ENCODE measurements at regions not wholly inside any gene's neighbourhood (a gene's known extent, or its start where the extent isn't known, plus 50 kb on each side); places are given as distances from the start of the nearest gene placed in this dataset.

DNA sequence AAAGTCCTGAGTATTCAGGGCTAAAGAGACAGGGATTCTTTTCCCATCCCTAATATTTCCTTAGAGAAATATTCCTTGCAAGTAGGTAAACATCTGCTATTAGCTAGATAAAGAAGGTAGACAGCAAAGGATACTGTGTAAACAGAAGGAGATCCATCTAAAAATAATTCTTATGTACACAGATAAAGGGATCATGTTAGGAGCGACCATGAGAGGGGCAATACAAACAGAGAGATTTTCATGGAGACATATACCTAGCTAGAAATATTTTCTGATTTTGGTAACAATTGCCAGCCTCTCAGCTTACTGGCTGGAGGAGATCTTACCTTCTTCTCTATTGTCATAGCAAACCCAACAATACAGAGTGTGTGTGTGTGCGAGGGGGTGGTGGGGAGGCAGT lies 184.6 kb upstream of the DMAC1 start:
- no peak for DNase-seq (ENCODE audit: low read depth)

DNA sequence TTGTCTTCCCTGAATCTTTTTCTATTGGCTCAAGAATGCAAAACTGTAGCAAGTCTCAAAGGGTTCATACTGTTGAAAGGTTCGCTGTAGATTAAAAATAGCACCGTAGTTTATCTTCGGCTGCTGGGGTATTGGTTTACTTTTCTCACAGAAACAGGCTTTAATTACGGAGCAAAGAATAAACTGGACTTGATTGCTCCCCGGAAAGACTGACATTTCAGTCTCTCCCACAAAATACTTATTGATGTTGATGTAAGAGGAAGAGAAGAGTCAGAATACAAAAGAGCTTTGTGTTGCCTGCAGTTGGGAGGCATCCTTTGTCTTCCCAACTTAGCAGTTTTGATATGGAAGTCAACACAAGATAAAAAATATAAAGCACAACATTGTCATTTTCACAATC lies 183.9 kb upstream of the DMAC1 start:
- no peak for DNase-seq (ENCODE audit: low read depth)

DNA sequence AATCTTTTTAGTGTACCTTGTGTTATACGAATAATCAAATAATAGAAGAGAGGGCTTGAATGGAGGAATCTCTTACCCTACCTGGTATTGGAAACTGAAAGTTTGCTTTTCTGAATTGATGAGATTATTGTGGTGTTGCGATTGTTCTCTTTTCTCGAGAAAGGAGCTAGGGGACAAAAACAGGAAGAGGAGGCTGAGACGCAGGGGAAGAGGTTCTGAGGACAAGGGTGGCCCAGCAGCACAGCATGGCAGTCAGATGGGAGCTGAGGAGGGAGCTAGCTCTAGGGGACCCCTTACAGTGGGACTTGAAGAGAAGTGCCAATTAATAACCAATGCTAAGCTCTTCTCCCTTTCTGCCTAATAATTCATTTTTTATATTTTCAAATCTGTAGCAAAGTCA lies 183.3 kb upstream of the DMAC1 start:
- DNase-seq (ENCODE audit: low read depth): no peak

DNA sequence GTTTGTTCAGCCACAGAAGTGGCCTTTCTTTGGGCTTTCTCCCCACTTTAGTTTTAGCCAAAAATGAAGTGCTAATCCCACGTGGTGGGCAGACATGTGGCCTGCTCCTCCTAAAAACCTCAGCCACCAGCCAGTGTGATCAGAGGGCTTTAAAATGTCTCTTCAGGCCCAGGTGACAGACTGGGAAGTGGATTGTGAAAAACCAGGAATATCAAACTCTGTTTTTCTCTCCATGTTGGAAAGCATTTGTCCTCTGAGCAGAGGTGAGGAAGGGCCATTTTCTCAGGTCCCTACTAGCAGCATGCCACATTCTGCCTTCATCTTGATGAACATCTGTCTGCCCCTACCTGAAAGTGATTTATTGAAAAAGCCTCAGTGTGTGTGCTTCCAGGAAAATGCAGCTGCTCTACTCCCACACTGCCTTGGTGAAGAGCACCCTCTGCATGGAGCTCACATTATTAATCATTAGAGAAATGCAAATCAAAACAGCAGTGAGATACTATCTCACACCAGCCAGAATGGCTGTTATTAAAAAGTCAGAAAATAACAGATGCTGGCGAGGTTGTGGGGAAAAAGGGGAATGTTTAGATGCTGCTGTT lies 181.2 kb upstream of the DMAC1 start:
- DNase-seq (ENCODE audit: low read depth): no peak

DNA sequence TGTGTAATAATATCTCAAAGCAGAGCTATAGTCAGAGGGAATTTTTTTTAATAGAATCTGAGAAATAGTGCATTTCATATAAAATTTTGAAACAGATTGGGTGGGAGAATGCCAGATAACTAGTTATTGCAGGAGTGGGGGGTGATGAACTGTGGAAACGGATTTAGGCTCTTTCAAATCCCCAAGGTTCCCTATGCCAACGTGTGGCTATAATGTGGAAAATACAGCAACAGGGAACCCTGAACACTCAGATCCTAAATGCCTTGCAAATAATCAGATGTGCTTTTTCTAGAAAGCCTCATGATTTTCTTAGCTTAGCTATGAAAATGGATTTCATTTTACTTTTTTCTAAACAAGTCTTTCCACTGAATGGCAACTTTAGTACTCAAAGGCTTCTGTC lies 180.5 kb upstream of the DMAC1 start:
- no peak for DNase-seq (ENCODE audit: low read depth)

DNA sequence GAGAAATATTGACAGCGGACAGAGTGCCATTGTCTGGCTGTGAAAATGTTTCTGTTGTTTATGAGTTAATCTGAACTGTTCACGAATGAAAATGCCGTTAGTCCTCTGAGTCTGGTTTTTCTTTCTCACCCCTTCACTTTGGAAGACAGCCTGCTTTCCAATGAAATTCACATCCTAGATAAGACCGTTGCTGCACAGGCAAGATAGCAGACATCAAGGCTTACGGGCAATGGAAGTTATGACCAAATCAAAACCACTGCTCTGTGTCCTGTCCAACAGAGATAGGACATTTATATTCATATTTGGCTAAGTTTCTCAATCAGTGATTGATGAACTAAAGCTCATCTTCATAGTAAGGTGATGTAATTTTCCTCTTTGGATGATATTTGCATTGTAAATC lies 180.0 kb upstream of the DMAC1 start:
- DNase-seq (ENCODE audit: low read depth): no peak

DNA sequence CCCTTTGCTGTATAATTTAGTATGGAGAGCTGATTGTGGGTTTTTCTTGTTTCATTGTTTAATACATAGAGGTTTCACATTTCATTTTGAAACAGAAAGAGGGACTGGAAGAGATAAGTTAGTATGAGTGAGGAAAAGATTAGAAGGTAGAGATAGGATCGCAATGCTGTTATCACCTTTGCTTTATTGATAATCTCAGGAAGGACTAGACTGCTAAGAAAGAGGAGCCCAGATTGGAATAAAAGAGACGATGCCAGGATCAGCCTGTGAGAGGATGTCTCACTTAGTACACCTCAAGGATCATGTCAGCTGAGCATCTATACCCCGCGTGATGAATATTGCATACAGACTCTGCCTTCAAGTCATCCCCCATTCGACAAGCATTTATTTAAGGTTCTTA lies 178.0 kb upstream of the DMAC1 start:
- DNase-seq (ENCODE audit: low read depth): no peak

DNA sequence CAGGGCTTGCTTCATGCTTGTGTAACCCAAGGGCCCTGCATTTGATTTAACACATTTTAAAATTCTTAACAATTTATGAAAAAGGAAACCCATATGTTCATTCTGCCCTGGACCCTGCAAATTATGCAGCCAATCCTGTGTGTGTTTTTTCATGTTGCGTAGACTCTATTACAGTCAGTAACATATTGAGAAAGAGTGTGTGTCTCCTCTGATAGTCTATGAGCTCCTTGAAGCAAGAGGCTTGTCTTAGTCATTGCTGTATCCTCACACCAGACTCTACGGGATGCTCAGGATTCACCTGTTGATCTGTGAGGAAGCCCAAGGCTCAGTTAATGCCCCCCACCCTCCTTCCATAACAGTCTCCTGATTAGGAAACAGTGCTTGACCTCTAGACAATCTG lies 177.3 kb upstream of the DMAC1 start:
- no peak for DNase-seq (ENCODE audit: low read depth)

DNA sequence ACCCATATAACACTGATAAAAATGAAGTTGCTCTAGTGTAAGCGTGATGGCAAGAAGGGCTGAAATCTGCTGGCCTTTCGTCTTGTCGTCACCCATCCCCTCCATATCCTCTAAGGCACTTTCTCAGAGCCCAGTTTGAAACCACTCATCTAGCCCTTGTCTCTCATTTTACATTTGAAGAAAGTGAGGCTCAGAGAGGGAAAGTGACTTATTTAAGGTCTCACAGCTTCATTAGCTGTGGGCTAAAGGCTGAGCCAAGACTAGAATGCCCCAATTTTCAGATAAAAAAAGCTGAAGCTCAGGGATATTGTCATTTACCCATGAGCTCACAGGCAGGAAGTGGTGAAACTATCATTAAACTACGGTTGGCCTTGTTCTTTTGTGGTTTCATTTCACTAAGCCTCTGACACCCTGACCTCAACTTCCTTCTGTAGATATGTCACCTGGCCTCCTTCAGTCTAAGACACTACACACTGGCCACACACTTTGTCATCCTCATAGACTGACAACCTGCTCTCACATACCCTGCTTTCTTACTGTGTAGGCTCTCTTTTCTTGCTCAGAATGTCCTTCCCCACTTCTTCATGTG lies 176.7 kb upstream of the DMAC1 start:
- no peak for DNase-seq (ENCODE audit: low read depth)

DNA sequence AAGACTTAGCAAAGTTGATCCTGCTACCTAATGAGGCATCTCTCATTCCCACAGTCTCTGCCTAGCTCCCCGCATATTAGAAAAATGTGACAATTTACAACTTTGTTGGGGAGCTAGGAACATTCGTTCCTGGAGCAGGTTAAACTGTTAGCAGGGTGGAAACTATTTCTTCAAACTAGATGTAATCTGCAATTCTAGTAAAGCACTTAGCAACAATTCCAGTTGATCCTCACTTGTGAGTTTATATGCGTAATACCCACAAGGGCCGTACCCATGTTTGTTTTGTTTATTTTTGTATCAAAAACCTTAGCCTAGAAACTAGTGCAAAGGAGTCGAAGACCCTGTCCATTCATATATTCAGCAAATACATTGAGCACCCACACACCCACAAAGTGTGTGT lies 175.8 kb upstream of the DMAC1 start:
- no peak for DNase-seq (ENCODE audit: low read depth)

DNA sequence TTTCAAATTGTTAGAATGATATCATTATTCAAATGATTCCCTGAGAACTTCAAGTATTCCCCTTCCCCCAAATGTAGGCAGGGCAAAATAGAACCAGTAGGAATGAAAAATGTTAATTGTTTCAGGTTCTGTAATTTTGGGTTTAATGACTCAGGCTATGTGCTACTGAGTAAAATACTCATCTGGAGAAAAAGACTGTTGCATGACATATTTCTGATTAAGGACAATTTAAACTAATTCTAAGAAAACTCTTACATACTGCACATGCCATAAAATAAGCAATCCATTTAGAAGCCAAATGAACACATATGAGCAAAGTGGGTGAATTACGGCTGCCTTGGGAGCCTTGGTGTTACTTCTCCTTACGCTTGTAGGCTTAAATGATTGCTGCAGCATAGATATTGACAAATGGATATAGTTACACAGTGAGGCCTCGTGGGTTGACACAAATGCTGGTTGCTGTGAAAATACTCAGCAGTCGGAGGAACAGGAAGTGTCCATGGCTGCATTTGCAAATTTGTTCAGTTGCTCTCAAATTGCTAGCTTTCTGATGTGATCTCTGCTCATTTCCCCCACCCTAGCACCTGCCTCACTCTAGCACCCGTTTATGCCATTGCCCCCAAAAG lies 174.9 kb upstream of the DMAC1 start:
- no peak for DNase-seq (ENCODE audit: low read depth)

DNA sequence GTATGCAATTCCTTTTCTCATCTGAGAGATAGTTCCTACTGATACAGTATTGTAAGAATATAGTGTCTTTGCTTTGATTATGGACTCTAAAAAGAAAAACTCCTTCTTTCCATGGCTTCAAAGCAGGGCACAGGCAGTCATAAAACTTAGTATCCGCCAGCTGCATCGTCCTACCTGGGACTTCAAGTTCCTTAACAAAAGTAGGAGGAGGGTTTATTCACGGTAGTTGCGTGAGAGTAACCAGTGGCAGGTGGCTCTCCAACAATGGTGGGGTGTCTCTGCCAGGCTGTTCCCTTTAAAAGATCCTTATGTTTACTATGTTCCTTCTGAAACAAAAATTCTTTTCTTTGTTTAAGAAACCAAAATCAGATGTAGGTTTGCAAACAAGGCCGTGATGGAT lies 173.5 kb upstream of the DMAC1 start:
- DNase-seq (ENCODE audit: low read depth): no peak

DNA sequence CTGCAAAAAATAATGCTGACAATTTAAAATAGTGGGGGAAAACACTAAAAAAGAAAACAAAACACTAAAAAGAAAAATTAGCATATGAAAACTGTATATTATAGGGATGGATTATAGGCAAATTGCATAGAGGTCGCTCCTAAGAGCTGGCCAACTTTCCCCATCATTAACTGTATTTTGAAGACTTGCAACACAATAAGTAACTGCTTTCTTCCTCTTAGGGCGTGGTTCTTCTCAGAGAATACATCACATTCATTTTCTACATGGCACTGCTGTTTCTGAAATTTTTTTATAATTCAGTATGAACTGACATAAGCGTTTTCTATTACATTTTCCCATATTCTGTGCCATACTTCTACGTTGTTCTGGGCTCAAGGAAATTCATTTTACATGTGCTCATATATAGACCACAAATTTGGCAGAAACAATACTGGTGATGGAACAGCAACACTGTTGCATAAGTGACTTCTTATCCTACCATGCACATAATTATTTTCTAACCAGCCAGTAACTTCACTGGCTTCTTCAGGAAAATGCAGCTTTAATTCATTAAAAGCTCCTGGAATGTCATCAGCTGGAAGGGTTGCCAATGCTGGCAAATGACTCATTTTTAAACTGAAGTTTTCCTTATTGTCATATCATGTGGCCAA lies 171.2 kb upstream of the DMAC1 start:
- no peak for DNase-seq (ENCODE audit: low read depth)

DNA sequence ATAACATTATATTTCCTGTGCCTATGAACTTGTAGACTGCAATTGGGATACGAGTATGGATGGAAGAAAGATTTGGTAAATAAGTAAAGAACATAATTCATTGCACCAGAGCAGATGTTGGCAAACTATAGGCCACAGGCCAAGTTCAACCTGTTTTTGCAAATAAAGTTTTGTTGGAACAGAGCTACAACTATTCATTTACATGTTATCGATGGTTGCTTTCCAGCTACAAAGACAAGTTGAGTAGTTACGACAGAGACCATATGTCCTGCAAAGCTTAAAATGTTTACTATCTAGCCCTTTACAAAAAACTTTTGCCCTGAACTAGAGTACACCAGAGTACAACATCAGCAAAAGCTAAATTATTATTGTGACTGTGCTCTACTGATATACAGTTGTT lies 169.1 kb upstream of the DMAC1 start:
- no peak for DNase-seq (ENCODE audit: low read depth)

DNA sequence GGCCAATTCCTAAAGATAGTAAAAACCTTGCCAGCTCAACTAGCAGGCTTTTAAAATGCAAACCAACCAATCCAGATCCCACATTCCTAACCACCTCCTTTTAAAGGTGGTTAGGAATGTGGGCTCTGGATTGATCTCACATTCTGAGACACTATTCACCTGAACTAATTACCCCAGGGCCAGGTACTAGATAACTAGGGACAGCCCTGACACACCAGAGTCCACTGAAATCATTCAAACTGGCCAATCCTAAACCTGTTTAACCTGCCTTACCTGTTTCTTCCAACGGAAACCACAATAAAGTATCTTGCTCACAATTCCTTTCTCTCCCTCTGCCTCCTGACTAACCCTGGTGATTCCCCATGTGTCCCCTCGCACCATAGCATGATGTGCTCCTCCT lies 168.3 kb upstream of the DMAC1 start:
- DNase-seq (ENCODE audit: low read depth): no peak

DNA sequence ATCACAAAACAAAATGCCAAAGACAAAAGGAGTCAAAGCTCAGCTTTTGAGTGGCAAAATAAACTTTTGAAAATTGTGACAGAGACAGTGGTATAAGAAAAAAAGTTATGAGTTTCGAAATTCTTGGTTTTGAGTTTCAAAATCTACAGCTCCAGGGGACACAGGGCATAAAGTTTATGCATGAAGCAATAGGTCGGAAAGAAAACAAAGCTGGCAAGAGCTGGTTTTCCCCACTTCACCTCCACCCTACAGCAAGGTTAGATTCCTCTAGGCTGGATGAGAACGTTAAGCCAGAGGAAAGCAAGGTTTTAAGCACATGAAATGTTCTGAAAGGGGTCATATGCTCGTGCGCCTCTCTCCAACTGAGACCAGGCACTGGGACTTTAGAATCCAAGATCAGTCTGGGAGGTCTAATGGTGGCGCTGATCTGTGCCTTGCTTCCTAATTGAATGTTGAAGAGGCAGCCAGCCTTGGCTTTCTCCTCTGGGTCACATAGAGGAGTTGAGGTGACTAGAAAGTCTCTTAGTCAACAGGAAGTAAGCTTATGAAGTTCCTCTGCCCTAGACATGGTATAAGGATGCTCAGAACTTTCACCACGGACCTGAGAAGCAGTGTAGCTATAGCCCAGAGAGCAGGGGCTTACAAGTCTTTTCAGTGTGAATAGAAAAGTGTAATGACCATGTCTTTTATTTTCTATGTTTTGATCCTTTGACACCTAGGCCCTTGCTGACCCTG lies 167.7 kb upstream of the DMAC1 start:
- DNase-seq (ENCODE audit: low read depth): no peak

DNA sequence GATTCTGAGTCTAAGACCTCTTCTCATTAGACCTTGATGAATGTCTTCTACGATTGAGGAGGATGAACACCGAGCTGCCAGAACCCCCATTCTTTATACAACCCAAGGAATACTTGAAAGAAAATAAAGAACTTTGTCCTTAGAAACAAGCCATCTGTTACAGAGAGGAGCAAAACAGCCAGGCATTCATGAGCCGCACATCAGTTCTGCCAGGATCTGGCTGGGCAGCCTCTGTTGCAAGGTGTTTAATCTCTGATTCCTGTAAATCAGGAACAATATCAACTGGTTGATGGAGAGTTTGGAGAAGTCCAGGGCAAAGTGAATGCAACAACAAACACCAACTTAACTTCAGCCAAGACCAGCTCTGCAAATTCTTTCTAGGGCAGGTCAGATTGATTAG lies 165.5 kb upstream of the DMAC1 start:
- DNase-seq (ENCODE audit: low read depth): no peak

DNA sequence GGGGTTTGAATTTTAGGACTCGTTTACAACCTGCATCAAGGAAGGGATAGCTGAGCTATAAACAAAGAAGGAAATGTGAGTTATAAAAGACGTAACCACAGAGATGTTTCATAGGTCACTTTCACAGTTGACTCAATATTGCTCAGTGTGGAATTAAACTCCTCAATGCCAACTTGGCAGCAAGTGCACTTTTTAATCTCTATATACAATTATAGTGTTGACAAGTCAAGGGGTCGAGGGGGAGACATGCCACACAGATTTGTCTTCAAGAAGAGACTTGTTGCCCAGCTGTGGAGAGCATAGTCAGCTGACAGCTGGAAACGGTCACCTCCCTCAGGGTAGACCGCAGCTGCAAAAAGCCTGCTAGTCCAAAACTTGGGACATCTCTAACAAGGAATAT lies 163.4 kb upstream of the DMAC1 start:
- no peak for DNase-seq (ENCODE audit: low read depth)

DNA sequence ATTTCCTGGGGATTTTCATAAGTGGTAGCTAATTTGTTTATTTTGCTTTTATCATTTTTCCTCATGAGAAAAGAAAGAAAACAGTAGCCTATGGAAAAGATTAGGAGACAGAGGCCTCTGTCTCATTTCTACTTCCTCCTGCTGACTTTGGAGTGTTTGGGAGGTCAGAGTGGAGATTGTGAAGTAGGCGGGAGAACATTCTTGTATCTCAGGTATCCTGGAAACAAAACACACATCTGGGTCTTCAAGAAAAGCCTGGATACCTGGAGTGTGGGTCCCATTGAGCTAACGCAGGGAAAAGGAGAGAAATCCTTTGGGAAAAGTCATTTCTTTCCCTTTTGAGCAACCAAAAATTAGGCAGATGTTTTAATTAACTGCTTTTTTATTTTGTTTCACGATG lies 161.5 kb upstream of the DMAC1 start:
- DNase-seq (ENCODE audit: low read depth): no peak

DNA sequence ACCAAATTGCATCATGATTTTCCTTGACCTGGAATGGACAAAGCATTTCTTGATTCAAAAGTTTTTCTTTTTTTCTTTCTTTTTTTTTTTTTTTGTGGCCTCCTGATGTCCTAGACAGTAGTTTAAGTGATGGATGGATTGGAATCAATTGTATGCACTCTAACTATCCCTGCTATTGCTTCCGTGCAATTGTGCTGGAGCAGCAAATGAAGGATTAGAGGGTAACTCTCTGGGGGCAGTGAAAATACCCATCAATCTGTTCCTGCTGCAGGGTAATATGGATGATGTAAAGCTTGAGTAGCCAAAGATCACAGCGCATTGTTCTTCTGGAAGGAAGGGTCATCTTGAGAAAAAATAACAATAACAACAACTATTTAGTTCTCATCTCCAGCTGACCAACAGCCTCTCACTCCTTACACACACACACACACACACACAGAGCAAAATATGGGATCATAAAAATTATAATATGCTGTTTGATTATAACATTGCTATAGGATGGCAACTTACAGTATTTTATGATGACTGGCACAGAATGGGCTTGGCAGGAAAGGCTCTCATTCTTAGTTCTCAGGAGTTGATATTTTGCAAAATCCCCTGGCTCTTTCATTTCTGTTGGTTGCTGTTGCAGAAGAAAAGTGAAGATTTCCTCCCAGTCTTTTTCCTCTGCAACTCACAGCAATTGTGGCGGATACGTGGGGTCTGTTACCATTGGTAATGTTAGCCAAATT lies 160.9 kb upstream of the DMAC1 start:
- DNase-seq (ENCODE audit: low read depth): no peak

DNA sequence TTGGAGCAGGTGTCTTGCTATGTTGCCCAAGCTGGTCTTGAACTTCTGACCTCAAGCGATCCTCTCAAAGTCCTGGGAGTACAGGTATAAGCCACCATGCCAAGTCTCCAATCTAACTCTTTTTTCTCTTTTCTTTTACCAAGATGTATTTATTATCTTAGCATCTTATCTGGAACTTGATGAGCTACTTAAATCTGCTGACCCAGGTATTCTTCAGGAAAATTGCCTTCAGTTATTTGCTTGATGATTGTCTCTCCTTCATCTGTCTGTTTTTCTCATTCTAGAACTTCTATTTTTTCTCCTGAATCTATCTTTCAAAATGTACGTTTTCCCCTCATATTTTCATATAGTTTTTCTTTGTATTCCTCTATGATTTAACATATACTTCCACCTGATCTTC lies 158.2 kb upstream of the DMAC1 start:
- no peak for DNase-seq (ENCODE audit: low read depth)

DNA sequence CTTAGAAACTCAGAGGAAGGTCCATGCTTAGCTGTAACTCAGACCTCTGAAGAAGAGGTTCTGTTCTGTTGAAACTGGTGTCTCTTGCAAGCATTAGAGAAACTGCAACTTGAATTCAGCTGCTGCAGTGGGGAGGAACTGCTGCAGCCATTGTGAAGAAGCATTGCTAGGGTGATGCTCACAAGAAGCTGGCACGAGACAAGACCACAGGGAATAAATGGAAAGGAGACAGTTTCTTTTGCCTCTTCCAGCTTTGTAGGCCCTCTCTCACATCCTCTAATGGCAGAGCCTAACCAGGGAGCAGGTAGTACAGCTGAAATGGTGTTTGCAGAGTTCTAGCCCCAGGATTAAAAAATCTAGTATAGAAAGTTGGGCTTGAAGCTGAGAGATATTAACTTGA lies 148.0 kb upstream of the DMAC1 start:
- no peak for DNase-seq (ENCODE audit: low read depth)

Measured in Daoy (cell line).